GM20000 (cell line): ENCODE measurements at regions not wholly inside any gene's neighbourhood (a gene's known extent, or its start where the extent isn't known, plus 50 kb on each side); places are given as distances from the start of the nearest gene placed in this dataset.

Experiments
- DNase-seq: peaks from one replicate; pipeline ENCODE4 v3.0.0; 2012; ENCODE audit warnings: low spot score
- TF ChIP-seq, protein P1 (sequence below): IDR thresholded peaks from 2 replicates; pipeline ENCODE4 v1.5.1; 2012; ENCODE audit warnings: mild to moderate bottlenecking, control low read depth; ENCODE audit errors: extremely low read depth, missing control alignments

DNA sequence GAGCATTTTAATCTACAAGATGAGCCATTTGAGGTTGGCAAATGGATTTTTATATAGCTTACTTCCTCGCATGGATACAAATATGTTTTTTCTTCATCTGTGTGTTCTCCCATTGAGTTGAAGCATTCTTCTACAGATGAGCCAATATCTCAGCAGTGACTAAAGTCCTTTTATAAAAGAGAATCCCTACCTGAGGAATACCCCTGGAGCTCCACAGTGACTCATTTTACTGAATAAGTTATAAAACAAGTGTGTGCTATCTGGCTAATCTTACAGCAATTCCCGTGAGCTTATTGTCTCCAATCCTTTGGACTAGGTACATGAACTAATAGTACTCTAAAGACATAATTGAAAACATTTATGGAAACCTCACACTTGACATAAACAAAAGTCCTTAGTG lies 354.2 kb upstream of the BCHE start:
- DNase-seq, result no peak
- TF ChIP-seq, protein P1, sequence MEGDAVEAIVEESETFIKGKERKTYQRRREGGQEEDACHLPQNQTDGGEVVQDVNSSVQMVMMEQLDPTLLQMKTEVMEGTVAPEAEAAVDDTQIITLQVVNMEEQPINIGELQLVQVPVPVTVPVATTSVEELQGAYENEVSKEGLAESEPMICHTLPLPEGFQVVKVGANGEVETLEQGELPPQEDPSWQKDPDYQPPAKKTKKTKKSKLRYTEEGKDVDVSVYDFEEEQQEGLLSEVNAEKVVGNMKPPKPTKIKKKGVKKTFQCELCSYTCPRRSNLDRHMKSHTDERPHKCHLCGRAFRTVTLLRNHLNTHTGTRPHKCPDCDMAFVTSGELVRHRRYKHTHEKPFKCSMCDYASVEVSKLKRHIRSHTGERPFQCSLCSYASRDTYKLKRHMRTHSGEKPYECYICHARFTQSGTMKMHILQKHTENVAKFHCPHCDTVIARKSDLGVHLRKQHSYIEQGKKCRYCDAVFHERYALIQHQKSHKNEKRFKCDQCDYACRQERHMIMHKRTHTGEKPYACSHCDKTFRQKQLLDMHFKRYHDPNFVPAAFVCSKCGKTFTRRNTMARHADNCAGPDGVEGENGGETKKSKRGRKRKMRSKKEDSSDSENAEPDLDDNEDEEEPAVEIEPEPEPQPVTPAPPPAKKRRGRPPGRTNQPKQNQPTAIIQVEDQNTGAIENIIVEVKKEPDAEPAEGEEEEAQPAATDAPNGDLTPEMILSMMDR, result no peak

DNA sequence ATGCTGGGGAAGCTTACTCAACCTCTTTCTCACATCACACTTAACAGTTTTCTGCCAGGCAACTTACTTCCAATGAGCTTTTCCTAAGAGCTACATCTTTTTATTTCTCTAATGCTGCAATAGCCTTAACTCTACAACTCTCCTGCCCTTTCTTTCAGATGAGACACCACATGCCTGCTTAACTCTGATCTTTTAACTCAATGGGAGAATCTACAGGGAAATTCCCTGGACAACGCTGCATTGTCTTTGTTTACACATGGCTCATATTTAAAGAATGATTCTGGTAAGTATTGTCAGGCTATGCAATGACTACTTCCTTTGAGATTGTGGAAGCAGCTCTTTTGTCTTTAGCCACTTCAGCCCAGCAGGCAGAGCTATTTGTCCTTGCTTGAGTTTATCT lies 353.1 kb upstream of the BCHE start:
- DNase-seq, result no peak
- TF ChIP-seq, protein P1, result no peak

DNA sequence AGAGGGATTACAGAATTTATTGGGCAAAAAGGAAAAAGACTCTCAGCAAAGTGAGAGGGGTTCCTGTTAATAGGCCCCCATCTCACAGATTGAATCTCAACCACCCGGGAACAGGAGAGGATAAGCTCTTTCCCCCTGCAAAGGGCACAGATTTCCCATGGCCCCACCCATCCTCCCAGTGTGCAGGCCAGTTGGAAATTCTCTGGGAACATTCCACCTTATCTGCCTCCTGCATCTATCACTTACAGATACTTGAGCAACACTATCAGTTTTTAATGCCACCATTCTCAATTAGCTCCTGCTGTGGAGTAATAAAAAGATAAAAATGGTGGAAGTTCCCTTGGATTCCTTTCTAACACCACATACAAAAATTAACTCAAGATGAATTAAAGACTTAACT lies 350.0 kb upstream of the BCHE start:
- TF ChIP-seq, protein P1, result no peak
- DNase-seq, result no peak

DNA sequence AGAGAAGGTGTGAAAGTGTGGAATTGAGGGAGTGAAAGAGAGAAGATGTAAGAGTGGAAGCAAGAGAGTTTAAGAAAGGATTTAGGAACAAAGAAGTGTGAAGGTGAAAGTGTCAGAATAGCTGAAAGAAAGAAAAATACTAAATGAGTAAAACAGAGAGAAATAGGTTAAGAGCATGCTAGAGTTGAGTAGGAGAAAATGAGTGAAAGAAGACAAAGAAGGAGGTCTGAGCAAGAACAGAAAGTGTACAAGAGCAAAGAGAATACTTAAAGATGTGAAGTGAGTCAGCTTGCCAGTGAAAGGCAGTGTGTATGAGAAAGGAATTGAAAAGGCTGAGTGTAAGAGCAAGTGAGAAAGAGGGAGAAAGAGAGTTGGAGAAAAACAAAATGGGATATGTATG lies 348.8 kb upstream of the BCHE start:
- TF ChIP-seq, protein P1, result no peak

DNA sequence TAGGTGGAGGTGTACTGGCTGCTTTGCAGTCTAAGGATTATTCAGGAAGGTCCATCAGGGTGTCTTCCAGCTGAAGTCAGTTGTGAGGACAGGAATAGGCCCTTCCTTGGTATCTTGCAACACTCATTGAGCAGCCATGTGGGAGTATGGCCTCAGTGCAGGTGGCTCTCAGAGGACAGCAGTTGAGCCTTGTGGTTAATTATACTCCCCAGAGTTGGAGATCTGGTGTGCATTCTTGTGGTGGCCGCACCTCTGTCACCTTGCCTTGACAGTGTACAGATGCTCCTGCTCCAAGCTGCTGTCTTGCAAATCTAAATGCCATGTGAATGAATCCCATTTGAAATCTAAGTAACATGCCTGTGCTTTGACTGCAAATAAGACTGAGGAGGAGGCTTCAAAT lies 339.9 kb upstream of the BCHE start:
- TF ChIP-seq, protein P1, result no peak
- DNase-seq, result no peak

More for the DNA sequence above, 348.8 kb upstream of the BCHE start:
- no peak for DNase-seq

DNA sequence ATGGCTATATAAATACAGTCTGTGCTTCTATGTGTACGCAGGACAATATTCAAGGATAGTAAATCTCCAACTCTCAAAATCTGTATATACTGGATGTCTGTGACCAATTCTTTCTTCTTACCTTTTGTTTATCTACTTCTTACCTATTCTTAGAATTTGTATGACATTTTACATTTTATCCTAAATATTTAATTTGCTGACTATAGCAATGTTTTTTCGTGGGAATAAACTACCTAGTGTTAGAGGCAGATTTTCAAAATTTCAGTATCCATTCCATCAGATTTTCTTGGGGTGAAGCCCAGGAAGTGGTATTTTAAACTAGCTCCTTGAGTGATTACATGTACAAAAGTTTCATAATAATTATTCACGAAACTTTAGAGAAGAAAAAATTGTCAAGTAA lies 334.5 kb upstream of the BCHE start:
- no peak for DNase-seq
- TF ChIP-seq, protein P1, result no peak

DNA sequence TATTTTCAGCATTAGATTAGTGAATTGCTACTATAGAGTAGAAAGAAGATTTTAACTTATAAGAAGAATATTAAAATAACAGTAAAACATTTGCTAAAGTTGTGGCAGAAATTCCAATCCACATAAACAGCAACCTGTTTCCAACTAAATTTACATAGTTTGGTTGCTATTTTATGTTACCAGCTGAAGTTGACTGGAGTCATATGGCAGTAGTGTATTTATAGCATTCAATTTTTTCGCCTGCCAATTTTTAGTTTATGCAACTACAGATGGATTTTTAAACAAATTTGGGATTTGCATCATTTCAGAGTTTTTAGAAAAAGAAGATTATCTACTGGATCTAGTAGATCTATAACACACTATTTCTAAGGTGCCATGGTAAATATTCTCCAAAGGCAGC lies 332.5 kb upstream of the BCHE start:
- DNase-seq, result no peak

More for the DNA sequence above, 332.5 kb upstream of the BCHE start:
- TF ChIP-seq, protein P1, result no peak
